Renal pelvis (tissue), 1 donor: ENCODE measurements at regions not wholly inside any gene's neighbourhood (a gene's known extent, or its start where the extent isn't known, plus 50 kb on each side); places are given as distances from the start of the nearest gene placed in this dataset.
"Not testable (repeated sequence)": the region's sequence is repeated elsewhere in the genome, so short reads cannot be mapped to it uniquely, and the experiment has no call there.

Experiments used
- DNase-seq: peaks from one replicate; pipeline ENCODE4 v3.0.0-alpha.2; 2013

GRCh38 chr4:84379917-84380641, 119.0 kb downstream of the NKX6-1 start:
- no peak for DNase-seq

- DNase-seq: no peak
Observed at GRCh38 chr4:84378983-84379382, 120.1 kb downstream of the NKX6-1 start.

- no peak for DNase-seq
Observed at GRCh38 chr4:84378356-84378755, 120.7 kb downstream of the NKX6-1 start.

- DNase-seq: no peak
Observed at GRCh38 chr4:84366907-84367306, 132.2 kb downstream of the NKX6-1 start.

- DNase-seq: peak; percentile 9
Observed at GRCh38 chr4:84366161-84366560, 132.9 kb downstream of the NKX6-1 start.

- peak; percentile 1 for DNase-seq
Observed at GRCh38 chr4:84362896-84363655, 136.0 kb downstream of the NKX6-1 start.

- DNase-seq: no peak
Observed at GRCh38 chr4:84342161-84342560, 156.9 kb downstream of the NKX6-1 start.

GRCh38 chr4:84341559-84341958, 157.5 kb downstream of the NKX6-1 start:
- DNase-seq: no peak

- DNase-seq: no peak
Observed at GRCh38 chr4:84338367-84338766, 160.7 kb downstream of the NKX6-1 start.

- no peak for DNase-seq
Observed at GRCh38 chr4:84336964-84337705, 162.0 kb downstream of the NKX6-1 start.

GRCh38 chr4:84327526-84327925, 171.6 kb downstream of the NKX6-1 start:
- no peak for DNase-seq

GRCh38 chr4:84325625-84326024, 173.5 kb downstream of the NKX6-1 start:
- no peak for DNase-seq

GRCh38 chr4:84324303-84325245, 174.5 kb downstream of the NKX6-1 start:
- DNase-seq: no peak

- DNase-seq: no peak
Observed at GRCh38 chr4:84319124-84319523, 180.0 kb downstream of the NKX6-1 start.

- no peak for DNase-seq
Observed at GRCh38 chr4:84317513-84317912, 181.6 kb downstream of the NKX6-1 start.

GRCh38 chr4:84312426-84313012, 186.6 kb downstream of the NKX6-1 start:
- no peak for DNase-seq

GRCh38 chr4:84309191-84309590, 189.9 kb downstream of the NKX6-1 start:
- DNase-seq: no peak

- not testable (repeated sequence) for DNase-seq
Observed at GRCh38 chr4:84298719-84299254, 200.3 kb downstream of the NKX6-1 start.

- no peak for DNase-seq
Observed at GRCh38 chr4:84298023-84298718, 200.9 kb downstream of the NKX6-1 start.

- no peak for DNase-seq
Observed at GRCh38 chr4:84291969-84292368, 207.1 kb downstream of the NKX6-1 start.
